NCI-H1048 (cell line): ENCODE measurements at regions not wholly inside any gene's neighbourhood (a gene's known extent, or its start where the extent isn't known, plus 50 kb on each side); places are given as distances from the start of the nearest gene placed in this dataset.

Experiments
- DNase-seq: peaks from one replicate; lab custom pipeline; 2025; lab: John Stamatoyannopoulos, UW

DNA sequence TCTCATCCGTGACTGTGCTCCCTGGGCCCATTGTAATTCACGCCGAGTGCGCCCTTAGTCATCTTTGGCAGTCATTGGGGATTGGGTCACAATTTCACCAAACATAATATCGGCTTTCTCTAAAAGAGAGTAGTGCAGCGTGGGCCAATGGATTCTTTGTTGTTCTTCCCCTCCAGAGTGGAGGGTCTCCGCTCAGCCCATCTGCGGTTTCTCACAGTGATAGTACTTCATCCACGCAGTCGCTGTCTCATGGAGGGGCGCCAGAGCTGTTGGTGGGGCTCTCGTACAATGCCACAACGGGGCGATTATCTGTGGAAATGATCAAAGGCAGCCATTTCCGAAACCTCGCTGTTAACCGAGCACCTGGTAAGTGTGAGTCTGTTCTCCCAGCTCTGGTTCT is 321.8 kb downstream of the SNAPC1 start:
- DNase-seq, result no peak

DNA sequence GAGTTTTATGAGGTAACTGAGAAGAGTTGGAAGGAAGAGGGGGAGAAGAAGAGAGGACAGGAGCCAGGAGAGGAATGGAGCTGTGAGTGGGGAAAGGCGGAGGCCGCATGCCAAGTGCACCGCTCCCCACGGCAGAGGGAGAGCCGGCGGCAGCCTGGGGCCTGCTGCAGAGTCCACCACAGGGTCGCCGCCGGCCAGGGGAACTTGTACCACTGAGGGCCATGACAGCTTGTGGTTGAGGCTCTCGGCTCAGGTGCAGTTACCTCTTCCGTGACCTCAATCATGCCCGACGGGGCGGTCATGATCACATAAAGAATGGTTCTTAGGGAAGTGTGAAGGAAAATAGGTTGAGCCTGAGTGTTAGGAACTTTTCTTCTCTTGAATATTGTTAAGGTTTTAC is 325.0 kb downstream of the SNAPC1 start:
- DNase-seq, result no peak

DNA sequence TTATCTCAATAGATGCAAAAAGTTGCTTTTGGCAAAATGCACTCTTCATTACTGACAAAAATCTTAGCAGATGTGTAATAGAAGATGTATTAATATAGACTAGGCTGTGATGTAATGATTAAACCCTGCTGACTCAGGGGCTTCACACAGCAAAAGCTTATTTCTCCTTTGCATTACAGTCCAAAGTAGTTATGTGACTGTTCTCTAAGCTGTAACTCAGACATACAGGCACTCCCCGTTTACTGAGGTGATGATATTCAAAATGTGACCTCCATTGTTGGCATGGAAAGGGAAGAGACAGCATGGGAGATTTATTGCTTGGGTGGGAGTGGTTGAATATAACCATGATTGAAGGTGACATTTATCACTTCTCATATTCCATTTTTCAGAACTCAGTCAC is 331.5 kb downstream of the SNAPC1 start:
- no peak for DNase-seq

GRCh38 chr14:62097072-62097471 is 334.9 kb downstream of the SNAPC1 start:
- no peak for DNase-seq

DNA sequence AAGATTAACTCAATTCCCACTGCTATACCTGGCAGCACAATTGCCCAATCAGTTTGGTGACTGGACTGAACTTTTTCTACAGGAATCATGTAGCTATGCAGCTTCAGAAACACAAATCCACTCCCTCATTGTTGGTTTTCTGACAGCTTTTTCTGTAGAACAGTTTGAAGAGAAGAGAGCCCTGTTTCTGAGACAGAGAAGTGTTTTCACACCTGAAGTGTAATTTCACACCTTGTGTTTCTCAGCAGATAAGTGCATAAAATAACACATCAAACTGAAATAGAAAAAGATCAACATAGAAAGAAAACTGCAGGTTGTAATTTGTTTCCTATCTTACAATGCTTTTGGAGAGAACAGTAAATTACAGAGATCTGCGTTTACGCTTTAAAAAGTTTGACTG is 335.6 kb downstream of the SNAPC1 start:
- no peak for DNase-seq

DNA sequence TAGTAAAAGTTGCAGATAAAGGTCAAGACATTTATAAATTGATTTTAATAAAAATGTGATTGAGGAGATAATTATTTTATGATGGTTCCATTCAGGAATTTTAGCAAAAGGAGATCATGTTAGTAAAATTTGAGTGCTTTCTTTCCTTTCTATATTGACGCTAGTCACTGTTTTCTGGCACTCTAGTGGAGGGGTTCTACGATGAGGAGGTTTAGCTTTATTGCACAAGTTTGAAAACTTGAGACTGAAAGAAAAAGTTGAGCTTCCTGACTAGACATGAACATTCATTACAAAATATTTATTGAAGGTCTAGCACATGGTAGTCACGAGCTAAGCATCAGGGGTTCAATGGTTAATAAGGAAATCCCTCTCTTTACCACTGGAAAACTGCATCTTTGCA is 336.1 kb downstream of the SNAPC1 start:
- DNase-seq, result no peak

DNA sequence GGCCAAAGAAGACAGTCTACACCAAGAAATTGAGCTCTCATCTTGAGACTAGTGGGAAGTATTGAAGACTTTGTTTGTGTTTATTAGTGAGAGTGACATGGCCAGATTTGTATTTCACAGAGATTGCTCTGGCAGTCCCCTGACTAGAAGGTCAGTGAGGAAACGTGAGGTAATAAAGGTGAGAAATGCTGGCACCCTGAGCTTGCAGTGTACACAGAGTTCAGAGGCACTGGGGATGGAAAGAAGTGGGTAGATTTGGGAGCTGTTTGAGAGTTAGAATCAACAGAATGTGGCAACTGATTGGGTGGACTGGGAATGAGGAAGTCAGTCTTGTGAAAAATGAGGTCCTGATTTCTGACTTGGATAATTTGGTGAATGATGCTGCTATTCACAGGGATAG is 336.9 kb downstream of the SNAPC1 start:
- DNase-seq, result no peak

- no peak for DNase-seq
These were observed 339.0 kb downstream of the SNAPC1 start for GRCh38 chr14:62101189-62101588.

- no peak for DNase-seq
These were observed 339.6 kb downstream of the SNAPC1 start for GRCh38 chr14:62101673-62102348.

GRCh38 chr14:62102349-62102725 is 340.1 kb downstream of the SNAPC1 start:
- DNase-seq, result no peak

DNA sequence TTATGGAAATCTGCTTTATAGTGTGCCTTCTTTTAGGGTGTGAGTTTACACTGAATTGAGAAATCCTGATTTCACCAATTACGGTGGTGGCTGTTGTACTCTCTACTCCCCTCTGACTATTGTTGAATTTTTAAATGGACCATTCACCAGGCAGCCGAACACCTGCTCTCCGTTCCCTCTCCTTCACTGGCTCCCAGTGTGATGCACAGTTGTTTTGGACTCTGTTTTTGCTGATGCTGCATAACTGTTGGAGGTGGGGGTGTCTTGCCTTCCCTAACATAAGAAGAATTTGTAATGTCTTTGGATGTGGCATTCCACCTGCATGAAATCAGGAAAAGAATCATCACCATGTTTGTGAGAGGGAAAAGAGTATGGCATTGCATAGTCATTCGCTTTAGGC is 341.2 kb downstream of the SNAPC1 start:
- no peak for DNase-seq

DNA sequence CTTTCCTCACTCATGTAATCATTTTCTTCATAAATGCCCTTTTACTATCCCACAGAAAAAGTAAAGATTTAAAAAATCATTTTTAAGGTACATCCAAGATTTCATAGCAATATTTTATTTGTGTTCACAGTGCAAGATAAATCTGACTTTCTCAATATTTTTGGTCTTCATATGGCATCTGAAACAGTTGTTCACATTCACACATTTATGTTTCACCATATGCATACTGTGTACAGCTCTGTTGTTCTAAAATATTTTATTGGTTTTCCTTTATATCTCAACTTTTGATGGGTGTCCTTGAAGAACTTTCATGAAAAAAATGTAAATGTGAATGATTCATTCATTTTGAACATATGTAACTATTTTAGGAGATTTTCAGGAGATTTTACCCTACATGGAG is 348.7 kb downstream of the SNAPC1 start:
- DNase-seq, result no peak

DNA sequence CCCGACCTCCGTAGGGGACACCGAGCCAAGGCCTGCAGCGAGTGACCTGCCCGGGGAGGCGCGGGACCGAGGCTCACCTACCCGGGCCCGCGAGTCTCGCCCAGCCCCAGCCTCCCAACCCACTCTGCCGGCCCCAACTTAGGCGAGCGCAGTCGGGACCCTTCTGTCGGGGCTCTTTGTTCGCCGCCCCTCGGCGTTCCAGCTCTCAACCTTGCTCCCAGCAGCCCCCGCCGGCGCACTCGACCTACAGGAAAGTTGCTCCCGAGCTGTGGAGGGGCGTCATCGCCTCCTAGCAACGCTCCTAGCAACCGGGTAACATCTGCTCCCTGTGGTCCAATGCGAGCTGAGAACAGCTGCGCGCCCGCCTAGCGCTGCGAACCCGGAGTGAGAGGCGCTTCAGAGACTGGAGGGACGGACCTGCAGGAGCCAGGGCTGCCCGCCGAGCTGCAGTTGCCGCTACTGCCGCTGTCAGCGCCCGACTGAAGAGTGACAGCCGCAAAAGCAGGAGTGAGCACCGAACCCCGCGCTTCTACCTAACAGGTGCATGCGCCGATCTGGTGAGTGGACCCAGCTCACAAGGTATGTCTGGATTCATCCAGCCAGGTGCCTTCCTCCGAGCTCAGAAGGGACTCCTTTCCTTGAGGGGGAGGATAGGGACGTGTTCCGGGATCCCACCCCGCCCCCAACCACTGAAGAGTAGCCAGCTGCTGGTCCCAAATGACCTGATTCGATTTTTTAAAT is 355.0 kb downstream of the SNAPC1 start:
- DNase-seq, result peak; percentile 38

DNA sequence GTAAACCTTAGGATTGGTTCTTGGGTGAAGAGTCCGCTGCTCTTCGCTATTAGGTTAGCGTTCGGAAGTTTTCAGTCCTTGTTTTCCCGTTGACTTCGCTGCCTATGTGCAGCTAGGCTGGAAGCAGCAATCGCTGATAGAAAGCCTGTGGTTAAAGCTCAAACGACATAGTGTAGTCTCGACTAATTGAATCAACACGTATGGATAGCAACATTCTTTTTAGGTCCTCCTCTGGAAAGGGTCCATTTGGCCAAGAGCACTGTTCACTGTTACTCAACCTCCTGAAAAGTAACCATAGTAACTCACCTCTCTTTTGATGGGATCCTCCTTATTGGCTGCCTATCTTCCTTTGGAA is 355.5 kb downstream of the SNAPC1 start:
- DNase-seq, result no peak

GRCh38 chr14:62118461-62118860 is 356.2 kb downstream of the SNAPC1 start:
- no peak for DNase-seq

- DNase-seq, result no peak
These were observed 356.7 kb downstream of the SNAPC1 start for GRCh38 chr14:62118871-62119270.

DNA sequence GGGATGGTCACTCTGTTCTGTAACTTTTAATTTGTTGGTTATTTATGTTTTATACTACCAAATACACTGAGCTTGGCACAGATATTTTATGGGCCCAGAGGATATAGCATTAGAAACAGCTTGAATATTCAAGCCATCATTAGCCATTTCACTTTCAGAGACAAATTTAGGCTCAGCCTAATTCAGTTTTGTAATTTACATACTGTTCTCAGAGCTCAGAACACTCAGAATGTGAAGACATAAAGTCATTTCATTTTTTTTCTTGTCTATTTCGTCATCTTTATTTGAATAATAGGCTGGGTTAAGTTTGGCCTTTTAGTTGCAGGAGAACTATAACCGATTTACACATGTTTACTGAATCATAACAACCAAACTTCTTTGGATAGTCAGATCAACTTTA is 361.7 kb downstream of the SNAPC1 start:
- DNase-seq, result no peak

DNA sequence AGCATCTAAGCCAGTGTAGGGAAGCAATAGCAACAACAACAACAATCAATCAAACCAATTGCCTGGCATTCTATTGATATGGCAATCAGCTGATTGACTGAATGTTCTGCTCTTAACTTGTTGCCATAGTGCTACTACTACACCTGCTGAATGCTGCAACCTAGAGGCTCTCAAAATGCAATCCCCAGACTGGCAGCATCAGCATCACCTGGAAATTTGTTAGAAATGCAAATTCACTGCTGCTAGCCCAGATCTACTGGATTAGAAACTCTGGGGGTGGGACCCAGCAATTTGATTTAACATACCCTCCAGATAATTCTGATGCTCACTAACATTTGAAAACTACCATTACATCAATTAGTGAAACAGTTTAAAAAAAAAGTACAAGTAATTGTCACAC is 363.6 kb downstream of the SNAPC1 start:
- DNase-seq, result no peak

- peak; percentile 3 for DNase-seq
These were observed 364.8 kb downstream of the SNAPC1 start for GRCh38 chr14:62126879-62127478.

- no peak for DNase-seq
These were observed 368.2 kb downstream of the SNAPC1 start for GRCh38 chr14:62130441-62130840.

DNA sequence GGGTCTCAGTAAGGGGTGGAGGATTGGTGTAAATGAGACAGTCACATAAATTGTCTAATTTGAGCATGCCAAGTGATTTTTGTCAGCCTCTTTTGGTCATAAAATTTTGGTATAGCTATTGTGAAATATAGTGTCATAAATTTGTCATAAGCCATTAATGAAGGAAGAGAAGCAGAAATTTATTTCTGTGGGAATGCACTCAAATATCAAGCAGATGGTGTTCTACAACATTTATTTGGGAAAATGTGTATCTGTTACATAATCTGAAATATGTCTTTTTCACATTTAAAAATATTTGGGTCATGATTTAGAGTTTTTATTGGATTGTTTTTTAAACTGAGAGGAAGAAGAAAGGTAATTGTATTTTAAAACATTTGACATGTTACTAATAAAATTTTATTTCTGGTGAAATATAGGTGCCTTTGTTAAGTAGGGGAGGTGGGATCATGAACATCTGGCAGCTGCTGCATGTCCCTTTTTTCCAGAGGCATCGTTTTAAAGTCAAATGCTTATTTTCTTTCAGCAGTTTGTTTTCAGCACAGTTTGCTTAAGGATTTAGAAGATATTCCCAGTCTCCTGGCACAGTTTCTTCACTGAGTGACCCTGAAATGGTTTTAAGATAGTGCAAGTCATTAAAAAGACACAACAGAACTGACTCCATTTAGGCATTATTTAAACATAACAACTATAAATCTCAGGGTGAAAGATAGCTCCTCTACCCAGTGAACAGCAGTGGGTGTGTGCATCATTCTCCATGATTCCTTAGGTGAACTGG is 371.7 kb downstream of the SNAPC1 start:
- DNase-seq, result no peak

DNA sequence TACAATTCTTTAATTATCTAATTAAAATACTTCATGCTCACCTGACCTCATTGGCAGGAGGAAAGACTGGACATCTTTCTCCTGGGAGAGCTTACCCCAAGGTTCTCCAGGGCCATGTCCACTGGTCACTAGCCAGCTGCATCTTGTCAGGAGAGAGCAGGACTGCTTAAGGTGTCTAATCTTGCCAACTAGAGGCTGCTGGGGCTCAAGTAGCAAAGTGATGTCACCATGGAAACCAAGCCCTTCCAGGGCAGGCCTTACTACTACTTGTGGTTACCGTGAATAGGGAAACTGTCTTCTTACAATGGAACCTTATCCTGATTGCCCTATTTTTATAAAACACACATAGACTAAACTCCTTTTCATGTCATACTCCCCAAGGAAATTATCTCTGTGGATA is 376.4 kb downstream of the SNAPC1 start:
- DNase-seq, result no peak

GRCh38 chr14:62141139-62141538 is 378.9 kb downstream of the SNAPC1 start:
- no peak for DNase-seq
